Activated CD4-positive, alpha-beta T cell treated with anti-CD3 and anti-CD28 coated beads for 36 hours (primary cell): ENCODE measurements at regions not wholly inside any gene's neighbourhood (a gene's known extent, or its start where the extent isn't known, plus 50 kb on each side); places are given as distances from the start of the nearest gene placed in this dataset.

ENCODE experiments used
- ATAC-seq: fragments of 200-7000 bp; cut with Tn5 transposase; one replicate; pipeline ENCODE4 v1.10.0; 2021; ENCODE audit warnings: mild to moderate bottlenecking, moderate library complexity
- CTCF ChIA-PET: fragments of 350-600 bp; sonication (Branson Sonifier 250); formaldehyde crosslinking; loops from one replicate; lab custom pipeline; 2021; ENCODE audit warnings: antibody characterized with exemption; lab: Charles Lee
- POLR2A ChIA-PET: fragments of 350-600 bp; sonication (Branson Sonifier 250); formaldehyde crosslinking; loops from one replicate; lab custom pipeline; 2021; ENCODE audit warnings: antibody characterized with exemption, inconsistent platforms; lab: Charles Lee
- DNase-seq: peaks from one replicate; pipeline ENCODE4 v3.0.0-alpha.2; 2020
- H3K27ac Mint-ChIP-seq: one replicate; pipeline ENCODE4 v1.8.0; 2021; ENCODE audit warnings: mixed read lengths
- H3K27me3 Mint-ChIP-seq: one replicate; pipeline ENCODE4 v1.8.0; 2021; ENCODE audit warnings: mixed read lengths
- H3K36me3 Mint-ChIP-seq: one replicate; pipeline ENCODE4 v1.8.0; 2021; ENCODE audit warnings: low read depth, mixed read lengths
- H3K4me1 Mint-ChIP-seq: one replicate; pipeline ENCODE4 v1.8.0; 2021; ENCODE audit warnings: mixed read lengths
- H3K4me3 Mint-ChIP-seq: one replicate; pipeline ENCODE4 v1.8.0; 2021; ENCODE audit warnings: mild to moderate bottlenecking, moderate library complexity, mixed read lengths
- H3K9me3 Mint-ChIP-seq: one replicate; pipeline ENCODE4 v1.8.0; 2021; ENCODE audit warnings: low read depth, mixed read lengths
- intact Hi-C, 2 experiments: fragments of 100-400 bp; cut with DNase I in 1 of 2; cut with micrococcal nuclease in 1 of 2; formaldehyde crosslinking; loops; one replicate each; pipeline versions ENCODE4 v1.14.2 to v1.15.1; 2022 to 2024; cut with DNase I, micrococcal nuclease

- H3K4me3 Mint-ChIP-seq: no peak overlapping the region
- intact Hi-C loops: no loop called here
- DNase-seq (no peak), ATAC-seq (no peak)
- peaks cover 2% of the 10 kb centered on the region for H3K27me3 Mint-ChIP-seq
- H3K9me3 Mint-ChIP-seq: no peaks in the 10 kb centered on the region
- no peaks in the 10 kb centered on the region for H3K4me1 Mint-ChIP-seq
- ChIA-PET POLR2A (no interaction called here), CTCF (no interaction called here)
- H3K36me3 Mint-ChIP-seq: no peaks in the 10 kb centered on the region
- no peak overlapping the region for H3K27ac Mint-ChIP-seq
Measured at GRCh38 chr3:181764544-181764943, 52.8 kb downstream of the SOX2 start.

- H3K27me3 Mint-ChIP-seq: peaks cover 2% of the 10 kb centered on the region
- ATAC-seq: no peak
- H3K4me1 Mint-ChIP-seq: no peaks in the 10 kb centered on the region
- intact Hi-C loops: no loop called here
- ChIA-PET POLR2A (interaction anchor here (0.6 kb wide), 1 partner anchor 12 kb away, joined by 11 read pairs; no protein-coding TSS in a partner anchor), CTCF (no interaction called here)
- H3K36me3 Mint-ChIP-seq: no peaks in the 10 kb centered on the region
- no peak overlapping the region for H3K27ac Mint-ChIP-seq
- no peaks in the 10 kb centered on the region for H3K9me3 Mint-ChIP-seq
- DNase-seq: no peak
- no peak overlapping the region for H3K4me3 Mint-ChIP-seq
Measured at GRCh38 chr3:181770296-181770695, 58.6 kb downstream of the SOX2 start.

- ChIA-PET CTCF (no interaction called here), POLR2A (no interaction called here)
Measured at GRCh38 chr3:181771120-181771519, 59.4 kb downstream of the SOX2 start.

GRCh38 chr3:181772166-181772565, 60.4 kb downstream of the SOX2 start:
- ATAC-seq: no peak
- DNase-seq: no peak
- H3K4me3 Mint-ChIP-seq: no peak overlapping the region
- H3K27ac Mint-ChIP-seq: no peak overlapping the region
- no peaks in the 10 kb centered on the region for H3K4me1 Mint-ChIP-seq
- H3K9me3 Mint-ChIP-seq: no peaks in the 10 kb centered on the region
- H3K27me3 Mint-ChIP-seq: peaks cover 2% of the 10 kb centered on the region
- H3K36me3 Mint-ChIP-seq: no peaks in the 10 kb centered on the region
- ChIA-PET POLR2A (no interaction called here), CTCF (no interaction called here)
- intact Hi-C loops: no loop called here

More at GRCh38 chr3:181771120-181771519, 59.4 kb downstream of the SOX2 start:
- ATAC-seq: no peak
- no peak overlapping the region for H3K4me3 Mint-ChIP-seq
- no peak for DNase-seq
- H3K4me1 Mint-ChIP-seq: no peaks in the 10 kb centered on the region
- no peak overlapping the region for H3K27ac Mint-ChIP-seq
- intact Hi-C loops: no loop called here
- H3K36me3 Mint-ChIP-seq: no peaks in the 10 kb centered on the region
- H3K27me3 Mint-ChIP-seq: peaks cover 2% of the 10 kb centered on the region
- H3K9me3 Mint-ChIP-seq: no peaks in the 10 kb centered on the region

- intact Hi-C loops: no loop called here
Measured at GRCh38 chr3:181773921-181774320, 62.2 kb downstream of the SOX2 start.

GRCh38 chr3:181782306-181782954, 70.7 kb downstream of the SOX2 start:
- H3K36me3 Mint-ChIP-seq: no peaks in the 10 kb centered on the region
- POLR2A ChIA-PET: no interaction called here
- intact Hi-C loops: no loop called here
- peaks cover 2% of the 10 kb centered on the region for H3K27me3 Mint-ChIP-seq
- DNase-seq: no peak
- no peak overlapping the region for H3K4me3 Mint-ChIP-seq
- CTCF ChIA-PET: no interaction called here
- no peak for ATAC-seq
- H3K4me1 Mint-ChIP-seq: no peaks in the 10 kb centered on the region
- H3K9me3 Mint-ChIP-seq: no peaks in the 10 kb centered on the region
- H3K27ac Mint-ChIP-seq: no peak overlapping the region

More at GRCh38 chr3:181773921-181774320, 62.2 kb downstream of the SOX2 start:
- Mint-ChIP-seq H3K9me3 (no peaks in the 10 kb centered on the region), H3K4me3 (no peak overlapping the region), H3K27ac (no peak overlapping the region), H3K27me3 (peaks cover 2% of the 10 kb centered on the region), H3K36me3 (no peaks in the 10 kb centered on the region), H3K4me1 (no peaks in the 10 kb centered on the region)
- ATAC-seq: no peak
- POLR2A ChIA-PET: no interaction called here
- CTCF ChIA-PET: no interaction called here
- no peak for DNase-seq

GRCh38 chr3:181790561-181790960, 78.8 kb downstream of the SOX2 start:
- DNase-seq: no peak
- H3K27ac Mint-ChIP-seq: no peak overlapping the region
- ChIA-PET POLR2A (no interaction called here), CTCF (no interaction called here)
- ATAC-seq: no peak
- H3K36me3 Mint-ChIP-seq: no peaks in the 10 kb centered on the region
- H3K4me1 Mint-ChIP-seq: no peaks in the 10 kb centered on the region
- H3K9me3 Mint-ChIP-seq: no peaks in the 10 kb centered on the region
- no peak overlapping the region for H3K4me3 Mint-ChIP-seq
- peaks cover 3% of the 10 kb centered on the region for H3K27me3 Mint-ChIP-seq
- intact Hi-C loops: no loop called here

- Mint-ChIP-seq H3K27ac (no peak overlapping the region), H3K4me3 (no peak overlapping the region), H3K4me1 (no peaks in the 10 kb centered on the region), H3K27me3 (peaks cover 3% of the 10 kb centered on the region), H3K9me3 (no peaks in the 10 kb centered on the region), H3K36me3 (no peaks in the 10 kb centered on the region)
- ATAC-seq: no peak
- CTCF ChIA-PET: interaction anchor here (0.7 kb wide), 1 partner anchor 818 kb away, joined by 3 read pairs; no protein-coding TSS in a partner anchor
- DNase-seq: no peak
- POLR2A ChIA-PET: no interaction called here
- intact Hi-C loops: no loop called here
Measured at GRCh38 chr3:181791056-181791955, 79.6 kb downstream of the SOX2 start.

- no peaks in the 10 kb centered on the region for H3K4me1 Mint-ChIP-seq
- ATAC-seq: no peak
- ChIA-PET CTCF (no interaction called here), POLR2A (no interaction called here)
- no peaks in the 10 kb centered on the region for H3K9me3 Mint-ChIP-seq
- DNase-seq: no peak
- peaks cover 3% of the 10 kb centered on the region for H3K27me3 Mint-ChIP-seq
- H3K4me3 Mint-ChIP-seq: no peak overlapping the region
- H3K27ac Mint-ChIP-seq: no peak overlapping the region
- intact Hi-C loops: no loop called here
- H3K36me3 Mint-ChIP-seq: no peaks in the 10 kb centered on the region
Measured at GRCh38 chr3:181793006-181793405, 81.3 kb downstream of the SOX2 start.

GRCh38 chr3:181794011-181794790, 82.5 kb downstream of the SOX2 start:
- DNase-seq: no peak
- H3K27me3 Mint-ChIP-seq: no peaks in the 10 kb centered on the region
- ChIA-PET CTCF (no interaction called here), POLR2A (no interaction called here)
- intact Hi-C loops: no loop called here
- H3K9me3 Mint-ChIP-seq: no peaks in the 10 kb centered on the region
- H3K27ac Mint-ChIP-seq: no peak overlapping the region
- no peaks in the 10 kb centered on the region for H3K4me1 Mint-ChIP-seq
- no peak for ATAC-seq
- H3K4me3 Mint-ChIP-seq: no peak overlapping the region
- H3K36me3 Mint-ChIP-seq: no peaks in the 10 kb centered on the region

- ATAC-seq (no peak), DNase-seq (no peak)
- Mint-ChIP-seq H3K27ac (no peak overlapping the region), H3K4me1 (no peaks in the 10 kb centered on the region), H3K4me3 (no peak overlapping the region), H3K36me3 (no peaks in the 10 kb centered on the region), H3K27me3 (no peaks in the 10 kb centered on the region), H3K9me3 (no peaks in the 10 kb centered on the region)
- POLR2A ChIA-PET: no interaction called here
- CTCF ChIA-PET: no interaction called here
- intact Hi-C loops: no loop called here
Measured at GRCh38 chr3:181796641-181797040, 84.9 kb downstream of the SOX2 start.
